H9 (cell line): ENCODE measurements at regions not wholly inside any gene's neighbourhood (a gene's known extent, or its start where the extent isn't known, plus 50 kb on each side); places are given as distances from the start of the nearest gene placed in this dataset.

Experiments
- DNase-seq: peaks from one replicate; pipeline ENCODE4 v3.0.0-alpha.2; 2017
- H2AFZ ChIP-seq: one replicate; pipeline ENCODE4 v1.6.1; 2013; ENCODE audit warnings: mild to moderate bottlenecking, low read length, control low read depth, moderate library complexity
- H2AK5ac ChIP-seq: 2 replicates; pipeline ENCODE4 v1.6.1; 2013; ENCODE audit warnings: low read length, control low read depth, mixed read lengths; ENCODE audit not compliant: insufficient read length
- H2BK120ac ChIP-seq: one replicate; pipeline ENCODE4 v1.6.1; 2013; ENCODE audit warnings: low read depth, mild to moderate bottlenecking, low read length, control low read depth, inconsistent platforms; ENCODE audit not compliant: poor library complexity, severe bottlenecking
- H2BK12ac ChIP-seq: 2 replicates; pipeline ENCODE4 v1.6.1; 2013; ENCODE audit warnings: low read length, control low read depth, mixed read lengths, low read depth; ENCODE audit not compliant: insufficient read length
- H2BK15ac ChIP-seq: 2 replicates; pipeline ENCODE4 v1.6.1; 2013; ENCODE audit warnings: low read depth, low read length, control low read depth
- H2BK20ac ChIP-seq: one replicate; pipeline ENCODE4 v1.6.1; 2013; ENCODE audit warnings: low read depth, mild to moderate bottlenecking, low read length, control low read depth, inconsistent platforms; ENCODE audit not compliant: poor library complexity, severe bottlenecking
- H2BK5ac ChIP-seq: 2 replicates; pipeline ENCODE4 v1.6.1; 2013; ENCODE audit warnings: low read length, control low read depth, mixed read lengths; ENCODE audit not compliant: insufficient read length
- H3K14ac ChIP-seq: 2 replicates; pipeline ENCODE4 v1.6.1; 2013; ENCODE audit warnings: low read length, control low read depth; ENCODE audit not compliant: insufficient read depth
- H3K18ac ChIP-seq: 2 replicates; pipeline ENCODE4 v1.6.1; 2013; ENCODE audit warnings: low read depth, mild to moderate bottlenecking, mixed read lengths, low read length, control low read depth; ENCODE audit not compliant: insufficient read length
- H3K23ac ChIP-seq: 2 replicates; pipeline ENCODE4 v1.6.1; 2013; ENCODE audit warnings: low read length, control low read depth, mixed read lengths, low read depth; ENCODE audit not compliant: insufficient read length
- H3K23me2 ChIP-seq: 2 replicates; pipeline ENCODE4 v1.6.1; 2013; ENCODE audit warnings: low read depth, mild to moderate bottlenecking, mixed read lengths, low read length, control low read depth; ENCODE audit not compliant: insufficient read length, poor library complexity, severe bottlenecking
- H3K27ac ChIP-seq: 2 replicates; pipeline ENCODE4 v1.5.1; 2013; ENCODE audit warnings: low read length, control low read depth, mixed read lengths, low read depth; ENCODE audit not compliant: insufficient read length
- H3K27me3 ChIP-seq: 2 replicates; pipeline ENCODE4 v1.6.1; 2013; ENCODE audit warnings: low read length, control low read depth, inconsistent platforms; ENCODE audit not compliant: insufficient read depth
- H3K4ac ChIP-seq: 2 replicates; pipeline ENCODE4 v1.6.1; 2013; ENCODE audit warnings: low read depth, mild to moderate bottlenecking, control low read depth, inconsistent platforms, low read length, moderate library complexity
- H3K4me1 ChIP-seq: 2 replicates; pipeline ENCODE4 v1.6.1; 2013; ENCODE audit warnings: low read length, control low read depth, inconsistent platforms; ENCODE audit not compliant: insufficient read depth
- H3K4me2 ChIP-seq: 2 replicates; pipeline ENCODE4 v1.6.1; 2013; ENCODE audit warnings: low read length, control low read depth, mixed read lengths; ENCODE audit not compliant: insufficient read length, insufficient read depth
- H3K56ac ChIP-seq: 2 replicates; pipeline ENCODE4 v1.6.1; 2013; ENCODE audit warnings: low read depth, mild to moderate bottlenecking, mixed read lengths, low read length, control low read depth; ENCODE audit not compliant: insufficient read length
- H3K79me1 ChIP-seq: 2 replicates; pipeline ENCODE4 v1.6.1; 2013; ENCODE audit warnings: low read depth, mild to moderate bottlenecking, moderate library complexity, low read length, control low read depth, inconsistent platforms; ENCODE audit not compliant: insufficient read depth, poor library complexity, severe bottlenecking
- H3K79me2 ChIP-seq: 2 replicates; pipeline ENCODE4 v1.6.1; 2013; ENCODE audit warnings: low read length, control low read depth, inconsistent platforms; ENCODE audit not compliant: insufficient read depth
- H3K9ac ChIP-seq: 2 replicates; pipeline ENCODE4 v1.6.1; 2013; ENCODE audit warnings: low read length, control low read depth, mixed read lengths; ENCODE audit not compliant: insufficient read length; ENCODE audit errors: extremely low read depth
- H3K9me3 ChIP-seq: one replicate; pipeline ENCODE4 v1.6.1; 2013; ENCODE audit warnings: low read depth, low read length, inconsistent platforms; ENCODE audit not compliant: control insufficient read depth
- H3T11ph ChIP-seq: one replicate; pipeline ENCODE4 v1.6.1; 2013; ENCODE audit warnings: mild to moderate bottlenecking, low read length, control low read depth, inconsistent platforms
- H4K20me1 ChIP-seq: one replicate; pipeline ENCODE4 v1.6.1; 2013; ENCODE audit not compliant: control insufficient read depth, insufficient read length, insufficient read depth
- H4K5ac ChIP-seq: 2 replicates; pipeline ENCODE4 v1.6.1; 2013; ENCODE audit warnings: low read depth, mild to moderate bottlenecking, mixed read lengths, low read length, control low read depth; ENCODE audit not compliant: insufficient read length
- H4K8ac ChIP-seq: replicated peaks from 2 replicates; pipeline ENCODE4 v1.6.1; 2013; ENCODE audit warnings: low read length, control low read depth, mixed read lengths, low read depth; ENCODE audit not compliant: insufficient read length
- H4K91ac ChIP-seq: 2 replicates; pipeline ENCODE4 v1.6.1; 2013; ENCODE audit warnings: low read depth, mild to moderate bottlenecking, moderate library complexity, mixed read lengths, low read length, control low read depth; ENCODE audit not compliant: insufficient read length
- H3K27ac Mint-ChIP-seq, 3 experiments: 2 replicates in 2 of 3; 3 replicates in 1 of 3; pipeline ENCODE4 v1.8.0; 2020 to 2021; ENCODE audit warnings: mixed read lengths in 3 of 3, mild to moderate bottlenecking in 1 of 3, moderate library complexity in 1 of 3
- H3K27me3 Mint-ChIP-seq: 2 replicates; pipeline ENCODE4 v1.8.0; 2021; ENCODE audit warnings: low read depth, mild to moderate bottlenecking, moderate library complexity, mixed read lengths
- H3K36me3 Mint-ChIP-seq, 3 experiments: 2 replicates in 2 of 3; 3 replicates in 1 of 3; pipeline ENCODE4 v1.8.0; 2020 to 2021; ENCODE audit warnings: low read depth in 3 of 3, mixed read lengths in 3 of 3; ENCODE audit not compliant: insufficient read depth in 1 of 3
- H3K4me1 Mint-ChIP-seq, 2 experiments: 2 replicates each; pipeline ENCODE4 v1.8.0; 2020; ENCODE audit warnings: mixed read lengths in 2 of 2
- H3K4me3 Mint-ChIP-seq, 2 experiments: 2 replicates in 1 of 2; 3 replicates in 1 of 2; pipeline ENCODE4 v1.8.0; 2020 to 2021; ENCODE audit warnings: mild to moderate bottlenecking in 2 of 2, mixed read lengths in 2 of 2, moderate library complexity in 1 of 2
- H3K9me3 Mint-ChIP-seq, 2 experiments: 2 replicates in 1 of 2; 3 replicates in 1 of 2; pipeline ENCODE4 v1.8.0; 2020; ENCODE audit warnings: mild to moderate bottlenecking in 2 of 2, mixed read lengths in 2 of 2, moderate library complexity in 1 of 2
- WGBS: extraction: QIAGEN DNeasy Blood & Tissue Kit; methylation state at CpG from one replicate; pipeline ENCODE4 v1.1.7; 2013; ENCODE audit warnings: missing lambda C conversion rate, low lambda C conversion rate, mixed read lengths; ENCODE audit not compliant: insufficient read length; ENCODE audit errors: extremely low coverage; 5-methylcytosine and 5-hydroxymethylcytosine counted together
- TF ChIP-seq, protein P1 (sequence below): fragments of 200-600 bp; sonication (generic); conservative IDR thresholded peaks from 3 replicates; pipeline ENCODE4 v1.8.0; 2021; ENCODE audit warnings: antibody characterized with exemption, mild to moderate bottlenecking

- no peak overlapping the region for H3T11ph ChIP-seq
- no peak overlapping the region for H2BK15ac ChIP-seq
- TF ChIP-seq, protein P1, sequence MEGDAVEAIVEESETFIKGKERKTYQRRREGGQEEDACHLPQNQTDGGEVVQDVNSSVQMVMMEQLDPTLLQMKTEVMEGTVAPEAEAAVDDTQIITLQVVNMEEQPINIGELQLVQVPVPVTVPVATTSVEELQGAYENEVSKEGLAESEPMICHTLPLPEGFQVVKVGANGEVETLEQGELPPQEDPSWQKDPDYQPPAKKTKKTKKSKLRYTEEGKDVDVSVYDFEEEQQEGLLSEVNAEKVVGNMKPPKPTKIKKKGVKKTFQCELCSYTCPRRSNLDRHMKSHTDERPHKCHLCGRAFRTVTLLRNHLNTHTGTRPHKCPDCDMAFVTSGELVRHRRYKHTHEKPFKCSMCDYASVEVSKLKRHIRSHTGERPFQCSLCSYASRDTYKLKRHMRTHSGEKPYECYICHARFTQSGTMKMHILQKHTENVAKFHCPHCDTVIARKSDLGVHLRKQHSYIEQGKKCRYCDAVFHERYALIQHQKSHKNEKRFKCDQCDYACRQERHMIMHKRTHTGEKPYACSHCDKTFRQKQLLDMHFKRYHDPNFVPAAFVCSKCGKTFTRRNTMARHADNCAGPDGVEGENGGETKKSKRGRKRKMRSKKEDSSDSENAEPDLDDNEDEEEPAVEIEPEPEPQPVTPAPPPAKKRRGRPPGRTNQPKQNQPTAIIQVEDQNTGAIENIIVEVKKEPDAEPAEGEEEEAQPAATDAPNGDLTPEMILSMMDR = no peak
- no peak overlapping the region for H2BK12ac ChIP-seq
- H3K4me3 Mint-ChIP-seq = no peak overlapping the region
- H4K8ac ChIP-seq = no peak overlapping the region
- H3K9ac ChIP-seq = no peak overlapping the region
- H3K9me3 Mint-ChIP-seq = peaks cover 5 to 11% of the 10 kb centered on the region in 2 experiments
- no peak overlapping the region for H3K23ac ChIP-seq
- peaks cover 25% of the 10 kb centered on the region for H3K27me3 Mint-ChIP-seq
- no peak overlapping the region for H3K27ac ChIP-seq
- H3K36me3 Mint-ChIP-seq = no peaks in the 10 kb centered on the region; a peak in 3 of 7 replicates
- DNase-seq = no peak
- H4K5ac ChIP-seq = no peak overlapping the region
- H3K4me1 ChIP-seq = no peaks in the 10 kb centered on the region
- no peak overlapping the region for H4K91ac ChIP-seq
- no peak overlapping the region for H2AK5ac ChIP-seq
- no peaks in the 10 kb centered on the region for H3K79me2 ChIP-seq
- WGBS = 100% methylated on average over 1 of the region's 4 CpGs
- H2AFZ ChIP-seq = no peak overlapping the region
- no peaks in the 10 kb centered on the region for H3K27me3 ChIP-seq
- no peak overlapping the region for H2BK20ac ChIP-seq
- H3K9me3 ChIP-seq = no peaks in the 10 kb centered on the region
- H4K20me1 ChIP-seq = no peaks in the 10 kb centered on the region
- H2BK5ac ChIP-seq = no peak overlapping the region
- H3K27ac Mint-ChIP-seq = no peak overlapping the region
- no peak overlapping the region for H3K4me2 ChIP-seq
- H3K56ac ChIP-seq = no peak overlapping the region
- no peaks in the 10 kb centered on the region for H3K79me1 ChIP-seq
- H3K4me1 Mint-ChIP-seq = peaks cover 2 to 6% of the 10 kb centered on the region in 2 experiments
- no peak overlapping the region for H3K18ac ChIP-seq
- H3K23me2 ChIP-seq = no peaks in the 10 kb centered on the region
- no peak overlapping the region for H3K14ac ChIP-seq
- H3K4ac ChIP-seq = no peak overlapping the region
- H2BK120ac ChIP-seq = no peak overlapping the region
These were observed 642.2 kb downstream of the BRD1 start for GRCh38 chr22:49185312-49185969.
